HG03354 (cell line): ENCODE measurements at regions not wholly inside any gene's neighbourhood (a gene's known extent, or its start where the extent isn't known, plus 50 kb on each side); places are given as distances from the start of the nearest gene placed in this dataset.
"Not testable (repeated sequence)": the region's sequence is repeated elsewhere in the genome, so short reads cannot be mapped to it uniquely, and the experiment has no call there.

ENCODE experiments used
- ATAC-seq: cut with Tn5 transposase; IDR thresholded peaks from one replicate; pipeline ENCODE4 v1.9.1; 2021; ENCODE audit warnings: mild to moderate bottlenecking; ENCODE audit not compliant: unreplicated experiment, poor library complexity, severe bottlenecking

- no peak for ATAC-seq
Observed at GRCh38 chr15:36007699-36008098, 461.7 kb upstream of the DPH6 start.

GRCh38 chr15:36008719-36009118 lies 462.8 kb upstream of the DPH6 start:
- no peak for ATAC-seq

- no peak for ATAC-seq
Observed at GRCh38 chr15:36024031-36024688, 478.2 kb upstream of the DPH6 start.

GRCh38 chr15:36026627-36027283 lies 480.8 kb upstream of the DPH6 start:
- ATAC-seq: no peak

DNA sequence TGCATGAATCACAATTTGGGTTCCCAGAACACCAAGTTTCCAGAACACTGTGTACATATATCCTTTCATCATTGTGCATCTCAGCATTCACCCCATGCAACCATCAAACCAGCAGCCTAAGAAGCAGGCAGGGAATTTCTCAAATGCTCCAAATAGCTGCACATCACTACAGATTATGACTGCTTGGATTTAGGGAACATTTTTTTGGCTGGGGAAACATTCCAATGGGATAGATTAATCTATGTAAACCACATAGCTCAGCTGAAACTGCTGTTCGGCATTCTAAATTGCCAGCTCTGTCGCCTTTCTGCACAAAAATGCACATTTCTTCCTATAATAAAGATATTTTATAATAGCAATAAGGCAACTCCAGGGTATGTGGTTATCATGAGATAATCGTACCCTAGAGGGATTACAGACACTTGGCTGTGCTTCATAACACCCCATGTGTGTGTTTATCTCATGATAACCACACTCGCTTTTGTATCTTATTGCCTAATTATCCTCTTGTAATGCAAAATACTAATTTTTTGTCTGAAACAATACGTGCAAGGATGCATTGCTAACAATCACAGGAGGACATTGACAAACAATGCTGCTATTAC lies 483.7 kb upstream of the DPH6 start:
- ATAC-seq: no peak

DNA sequence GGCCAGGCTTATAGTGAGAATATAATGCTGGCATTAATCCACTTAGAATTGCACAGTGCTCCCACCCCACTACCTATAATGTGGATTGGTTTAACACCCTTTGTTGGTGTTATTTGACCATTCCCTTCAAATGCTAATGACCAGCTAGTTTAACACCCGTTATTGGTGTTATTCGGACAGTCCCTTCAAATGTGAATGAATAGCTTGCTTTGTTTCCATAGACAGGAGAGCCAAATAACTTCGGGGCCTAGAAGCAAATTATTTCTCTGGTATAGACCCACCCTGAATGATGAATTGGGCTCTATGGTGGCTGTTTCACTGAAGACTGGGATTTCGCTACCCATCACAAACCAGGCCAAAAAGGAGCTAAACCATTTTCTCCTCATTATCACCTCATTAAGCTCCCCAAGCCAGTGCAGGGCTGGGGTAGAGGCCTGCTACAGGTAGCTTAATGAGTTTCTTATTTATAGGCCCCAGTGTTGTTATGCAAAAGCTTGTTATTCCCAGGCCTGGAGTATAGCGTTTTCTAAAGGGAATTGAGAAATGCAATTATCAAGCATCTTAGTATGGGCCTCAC lies 494.1 kb upstream of the DPH6 start:
- no peak for ATAC-seq

DNA sequence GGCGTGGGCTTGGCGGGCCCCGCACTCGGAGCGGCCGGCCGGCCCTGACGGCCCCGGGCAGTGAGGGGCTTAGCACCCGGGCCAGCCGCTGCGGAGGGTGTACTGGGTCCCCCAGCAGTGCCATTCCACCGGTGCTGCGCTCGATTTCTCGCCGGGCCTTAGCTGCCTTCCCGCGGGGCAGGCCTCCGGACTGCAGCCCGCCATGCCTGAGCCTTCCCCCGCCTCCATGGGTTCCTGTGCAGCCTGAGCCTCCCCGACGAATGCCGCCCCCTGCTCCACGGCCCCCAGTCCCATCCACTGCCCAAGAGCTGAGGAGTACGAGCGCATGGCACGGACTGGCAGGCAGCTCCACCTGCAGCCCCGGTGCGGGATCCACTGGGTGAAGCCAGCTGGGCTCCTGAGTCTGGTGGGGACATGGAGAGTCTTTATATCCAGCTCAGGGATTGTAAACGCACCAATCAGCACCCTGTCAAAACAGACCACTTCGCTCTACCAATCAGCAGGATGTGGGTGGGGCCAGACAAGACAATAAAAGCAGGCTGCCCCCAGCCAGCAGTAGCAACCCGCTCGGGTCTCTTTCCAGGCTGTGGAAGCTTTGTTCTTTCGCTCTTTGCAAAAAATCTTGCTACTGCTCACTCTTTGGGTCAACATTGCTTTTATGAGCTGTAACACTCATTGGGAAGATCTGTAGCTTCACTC lies 501.2 kb upstream of the DPH6 start:
- ATAC-seq: not testable (repeated sequence)

- ATAC-seq: no peak
Observed at GRCh38 chr15:36050899-36051298, 504.9 kb upstream of the DPH6 start.

GRCh38 chr15:36052641-36053040 lies 506.7 kb upstream of the DPH6 start:
- not testable (repeated sequence) for ATAC-seq

- ATAC-seq: no peak
Observed at GRCh38 chr15:36053746-36054145, 507.8 kb upstream of the DPH6 start.

DNA sequence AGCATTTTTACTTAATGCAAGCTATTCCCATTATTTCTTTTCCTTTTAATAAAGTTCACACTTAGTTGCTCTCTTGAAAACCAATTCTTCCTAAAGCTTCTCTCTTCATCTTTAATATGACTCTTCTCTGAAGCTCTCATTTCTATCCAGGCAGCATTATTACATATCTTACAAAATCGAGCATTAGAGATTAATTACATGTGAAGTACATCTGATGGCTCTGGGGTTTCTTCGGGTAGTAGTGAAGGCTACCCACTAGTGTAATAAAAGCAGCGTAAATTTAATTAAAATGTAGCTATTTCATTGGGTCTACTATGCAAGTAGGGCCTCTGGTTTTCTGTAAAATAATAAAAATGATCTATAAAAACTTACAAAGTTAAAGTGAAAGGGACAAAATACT lies 513.6 kb upstream of the DPH6 start:
- no peak for ATAC-seq

DNA sequence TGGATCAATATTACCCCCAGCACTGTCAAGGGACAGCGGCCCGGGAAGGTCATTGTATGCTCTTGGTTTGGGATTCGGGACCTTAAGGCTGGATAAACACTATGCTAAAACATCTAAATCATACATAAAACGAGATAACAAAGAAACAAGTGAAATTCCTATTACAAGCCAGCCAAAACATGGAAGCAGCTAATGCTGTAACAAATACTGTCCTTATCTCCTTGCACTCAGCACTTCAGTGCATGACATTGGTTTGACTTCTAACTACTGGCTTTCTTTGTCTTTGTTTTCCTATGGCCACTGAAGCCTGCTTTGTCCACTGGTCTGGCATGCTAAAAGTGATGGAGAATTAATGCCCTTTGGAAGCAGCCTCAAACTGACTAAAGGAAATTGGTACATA lies 516.4 kb upstream of the DPH6 start:
- no peak for ATAC-seq

- no peak for ATAC-seq
Observed at GRCh38 chr15:36066757-36067156, 512.7 kb upstream of the CDIN1 start.

- ATAC-seq: no peak
Observed at GRCh38 chr15:36067483-36068274, 511.7 kb upstream of the CDIN1 start.

DNA sequence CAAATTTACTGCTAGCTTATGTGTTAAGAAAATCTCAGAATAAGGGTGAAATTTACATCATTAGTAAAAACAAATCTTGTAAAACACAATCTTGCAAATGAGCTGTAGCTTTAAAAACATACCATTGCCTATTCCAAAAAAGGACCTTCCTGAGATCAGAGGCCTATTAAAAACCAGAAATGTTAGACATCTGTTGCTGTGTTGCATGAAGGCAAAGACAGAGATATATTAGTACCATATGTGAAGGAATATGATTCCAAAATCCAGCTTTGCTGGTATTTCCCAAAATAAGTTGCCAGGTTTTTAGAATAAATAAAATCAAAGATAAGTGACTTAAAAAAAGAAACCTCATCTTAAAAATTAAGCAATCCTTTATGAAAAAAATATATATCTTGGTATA lies 504.1 kb upstream of the CDIN1 start:
- no peak for ATAC-seq

DNA sequence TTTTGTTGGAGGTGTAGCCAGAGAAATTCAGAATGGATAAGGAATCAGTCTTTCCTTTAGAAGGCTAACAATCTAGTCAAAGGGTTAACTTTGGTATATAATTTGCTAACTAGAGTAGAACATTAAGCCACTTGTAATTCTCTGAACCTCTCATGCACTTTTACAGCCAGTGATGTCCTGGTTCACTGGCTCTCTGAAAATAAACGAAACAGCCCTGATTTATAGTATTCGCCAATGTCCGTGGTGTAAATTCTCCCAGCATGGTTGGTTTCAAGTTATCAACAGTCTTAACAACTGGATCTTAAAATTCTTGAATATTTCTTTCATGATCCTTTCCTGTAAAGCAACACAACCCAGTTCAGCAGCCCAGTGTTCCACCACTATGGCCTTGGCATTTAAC lies 500.4 kb upstream of the CDIN1 start:
- no peak for ATAC-seq

DNA sequence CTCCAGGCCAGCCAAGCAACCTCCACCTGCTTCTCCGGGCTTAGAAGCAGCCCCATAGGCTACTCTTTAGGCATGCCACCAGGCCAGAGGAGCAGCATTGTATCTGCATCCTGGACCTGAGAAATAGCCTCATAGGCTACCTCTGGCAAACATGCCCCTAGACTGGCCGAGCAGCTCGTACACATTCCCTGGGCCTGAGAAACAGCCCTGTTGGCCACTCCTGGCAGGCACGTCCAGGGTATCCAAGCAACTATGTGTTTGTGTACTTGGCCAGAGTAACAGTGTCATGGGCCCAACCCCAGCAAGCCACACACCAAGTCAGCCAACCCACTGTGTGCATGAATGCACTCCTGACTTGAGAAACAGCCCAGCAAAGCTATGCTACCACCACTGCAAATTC lies 498.7 kb upstream of the CDIN1 start:
- no peak for ATAC-seq

DNA sequence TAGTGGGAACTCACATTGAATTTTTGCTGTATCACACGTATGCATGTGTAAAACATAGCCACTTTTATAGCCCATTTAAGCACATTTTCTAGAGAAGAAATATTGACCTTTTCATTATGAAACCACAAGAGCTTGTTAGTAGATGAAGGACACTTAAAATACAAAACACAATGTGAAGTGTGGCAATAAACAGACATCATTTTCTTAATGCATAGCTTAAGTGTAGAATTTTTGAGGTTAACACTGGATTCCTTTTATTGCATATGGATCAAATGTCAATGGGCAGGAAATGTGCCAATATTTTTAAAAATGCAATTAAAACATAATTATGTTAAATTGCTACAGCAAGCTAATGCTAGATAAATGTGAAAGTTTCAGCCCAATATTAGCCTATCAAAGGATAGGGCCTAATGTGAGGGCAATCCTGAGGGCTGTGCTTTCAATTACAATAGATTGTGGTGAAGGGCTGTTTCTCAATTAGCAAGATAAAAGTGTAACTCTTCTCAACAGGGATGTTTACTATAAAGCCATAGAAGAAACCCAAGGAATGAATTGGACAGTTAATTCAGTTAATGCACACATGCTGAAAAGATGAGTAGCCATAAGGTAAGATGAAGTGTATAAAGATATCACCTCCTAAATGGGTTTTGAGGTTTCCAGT lies 489.0 kb upstream of the CDIN1 start:
- no peak for ATAC-seq

DNA sequence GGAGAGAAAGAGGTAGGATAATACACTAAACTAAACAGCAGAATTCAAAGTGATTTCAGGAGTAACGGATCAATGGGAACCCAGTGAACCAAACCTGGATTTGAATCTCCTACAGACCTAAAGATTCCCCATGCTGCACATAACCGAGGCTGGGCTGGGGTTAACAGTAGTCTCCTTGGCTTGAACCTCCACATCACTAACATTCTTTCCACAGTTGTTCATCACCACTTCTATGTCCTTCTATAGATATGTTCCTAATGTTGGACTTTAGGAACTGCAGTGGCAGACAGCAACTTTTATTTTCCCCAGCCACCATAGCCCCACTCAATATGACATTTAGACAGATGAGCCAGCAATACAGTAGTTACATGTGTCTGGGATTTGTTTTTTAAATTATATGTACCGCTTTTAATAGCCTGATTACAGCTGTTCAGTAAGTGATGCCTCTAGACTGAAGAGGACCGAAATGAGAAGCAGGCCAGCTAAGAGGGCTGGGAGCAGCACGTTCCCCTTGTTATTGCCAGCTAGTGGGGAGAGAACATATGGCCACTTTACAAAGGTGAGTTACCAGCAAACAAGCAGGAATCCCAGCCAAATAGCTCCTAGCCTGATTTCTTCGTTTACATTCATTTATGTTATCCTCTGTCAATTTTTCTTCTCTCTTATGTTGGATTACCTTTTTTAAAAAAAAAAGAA lies 472.6 kb upstream of the CDIN1 start:
- ATAC-seq: no peak
